ENCODE measurements at regions not wholly inside any gene's neighbourhood (a gene's known extent, or its start where the extent isn't known, plus 50 kb on each side); places are given as distances from the start of the nearest gene placed in this dataset.

GRCh38 chr7:46071076-46071475 lies 150.0 kb upstream of the IGFBP3 start:
- Mint-ChIP-seq H3K27ac (no peak overlapping the region), H3K36me3 (ENCODE audit: low read depth) (no peaks in the 10 kb centered on the region), H3K4me3 (no peak overlapping the region), H3K4me1 (ENCODE audit: low read depth) (no peaks in the 10 kb centered on the region), H3K9me3 (peaks cover 2% of the 10 kb centered on the region), H3K27me3 (no peaks in the 10 kb centered on the region)
- Histone ChIP-seq H3K27me3 (ENCODE audit: control insufficient read depth in 1 of 2, insufficient read depth in 2 of 2, low read length in 2 of 2) (no peaks in the 10 kb centered on the region), H3K36me3 (ENCODE audit: insufficient read depth, low read length) (no peaks in the 10 kb centered on the region), H3K4me1 (ENCODE audit: insufficient read depth, low read length) (no peaks in the 10 kb centered on the region), H3K27ac (ENCODE audit: low read depth in 1 of 2, low read length in 2 of 2) (no peak overlapping the region), H3K9me3 (ENCODE audit: control insufficient read depth in 1 of 2, insufficient read depth in 1 of 2, low read length in 2 of 2) (no peaks in the 10 kb centered on the region), H3K4me3 (ENCODE audit: low read length) (no peak overlapping the region)
- CTCF ChIA-PET = no interaction called here
- DNase-seq (no peak), ATAC-seq (ENCODE audit: poor library complexity) (no peak)
- POLR2A ChIA-PET = no interaction called here
- intact Hi-C loops (cut with DNase I, micrococcal nuclease) = no loop called here
- TF ChIP-seq CTCF (IDR thresholded peaks at IDR 0.05) = no peak

GRCh38 chr7:46068159-46068558 lies 147.1 kb upstream of the IGFBP3 start:
- CTCF ChIA-PET = no interaction called here
- DNase-seq (no peak), ATAC-seq (ENCODE audit: poor library complexity) (no peak)
- no peak for TF ChIP-seq CTCF (IDR thresholded peaks at IDR 0.05)
- no peaks in the 10 kb centered on the region for H3K36me3 ChIP-seq (ENCODE audit: insufficient read depth, low read length)
- Mint-ChIP-seq H3K4me3 (no peak overlapping the region), H3K27ac (no peak overlapping the region), H3K4me1 (ENCODE audit: low read depth) (no peaks in the 10 kb centered on the region), H3K27me3 (no peaks in the 10 kb centered on the region), H3K9me3 (peaks cover 2% of the 10 kb centered on the region), H3K36me3 (ENCODE audit: low read depth) (no peaks in the 10 kb centered on the region)
- H3K27ac ChIP-seq (ENCODE audit: low read depth in 1 of 2, low read length in 2 of 2) = no peak overlapping the region
- POLR2A ChIA-PET = no interaction called here
- H3K9me3 ChIP-seq (ENCODE audit: control insufficient read depth in 1 of 2, insufficient read depth in 1 of 2, low read length in 2 of 2) = no peaks in the 10 kb centered on the region
- no peaks in the 10 kb centered on the region for H3K4me1 ChIP-seq (ENCODE audit: insufficient read depth, low read length)
- intact Hi-C loops (cut with DNase I, micrococcal nuclease) = no loop called here
- no peak overlapping the region for H3K4me3 ChIP-seq (ENCODE audit: low read length)
- no peaks in the 10 kb centered on the region for H3K27me3 ChIP-seq (ENCODE audit: control insufficient read depth in 1 of 2, insufficient read depth in 2 of 2, low read length in 2 of 2)

GRCh38 chr7:46059308-46060020 lies 138.4 kb upstream of the IGFBP3 start:
- TF ChIP-seq CTCF (IDR thresholded peaks at IDR 0.05) = no peak

More at GRCh38 chr7:46059308-46060020, 138.4 kb upstream of the IGFBP3 start:
- Mint-ChIP-seq H3K27ac (no peak overlapping the region), H3K9me3 (no peaks in the 10 kb centered on the region), H3K27me3 (no peaks in the 10 kb centered on the region), H3K4me3 (no peak overlapping the region), H3K4me1 (ENCODE audit: low read depth) (no peaks in the 10 kb centered on the region), H3K36me3 (ENCODE audit: low read depth) (no peaks in the 10 kb centered on the region)
- Histone ChIP-seq H3K4me3 (ENCODE audit: low read length) (no peak overlapping the region), H3K27ac (ENCODE audit: low read depth in 1 of 2, low read length in 2 of 2) (no peak overlapping the region), H3K4me1 (ENCODE audit: insufficient read depth, low read length) (no peaks in the 10 kb centered on the region), H3K27me3 (ENCODE audit: control insufficient read depth in 1 of 2, insufficient read depth in 2 of 2, low read length in 2 of 2) (no peaks in the 10 kb centered on the region), H3K36me3 (ENCODE audit: insufficient read depth, low read length) (no peaks in the 10 kb centered on the region), H3K9me3 (ENCODE audit: control insufficient read depth in 1 of 2, insufficient read depth in 1 of 2, low read length in 2 of 2) (peaks cover 0 to 5% of the 10 kb centered on the region in 2 experiments)
- intact Hi-C loops (cut with DNase I, micrococcal nuclease) = no loop called here
- no peak for DNase-seq
- ChIA-PET POLR2A (no interaction called here), CTCF (no interaction called here)
- ATAC-seq (ENCODE audit: poor library complexity) = no peak

Measured in CD4-positive, alpha-beta T cell (primary cell).